LNCaP clone FGC (cell line): ENCODE measurements at regions not wholly inside any gene's neighbourhood (a gene's known extent, or its start where the extent isn't known, plus 50 kb on each side); places are given as distances from the start of the nearest gene placed in this dataset.
A peak's percentile ranks its signal among the peaks of the same experiment; 100 is the strongest.

Experiments
- DNase-seq: peaks from one replicate; pipeline ENCODE4 v3.0.0-alpha.2; 2011; ENCODE audit warnings: low read depth
- H3K4me3 ChIP-seq: 2 replicates; pipeline ENCODE4 v1.5.1; 2011; ENCODE audit warnings: mild to moderate bottlenecking, low read depth, low read length, control low read depth
- TF ChIP-seq, protein P1 (sequence below): IDR thresholded peaks from 2 replicates; pipeline ENCODE4 v1.5.1; 2012; ENCODE audit warnings: mild to moderate bottlenecking; ENCODE audit not compliant: control insufficient read depth, insufficient read depth; ENCODE audit errors: extremely low read depth

- TF ChIP-seq, protein P1, sequence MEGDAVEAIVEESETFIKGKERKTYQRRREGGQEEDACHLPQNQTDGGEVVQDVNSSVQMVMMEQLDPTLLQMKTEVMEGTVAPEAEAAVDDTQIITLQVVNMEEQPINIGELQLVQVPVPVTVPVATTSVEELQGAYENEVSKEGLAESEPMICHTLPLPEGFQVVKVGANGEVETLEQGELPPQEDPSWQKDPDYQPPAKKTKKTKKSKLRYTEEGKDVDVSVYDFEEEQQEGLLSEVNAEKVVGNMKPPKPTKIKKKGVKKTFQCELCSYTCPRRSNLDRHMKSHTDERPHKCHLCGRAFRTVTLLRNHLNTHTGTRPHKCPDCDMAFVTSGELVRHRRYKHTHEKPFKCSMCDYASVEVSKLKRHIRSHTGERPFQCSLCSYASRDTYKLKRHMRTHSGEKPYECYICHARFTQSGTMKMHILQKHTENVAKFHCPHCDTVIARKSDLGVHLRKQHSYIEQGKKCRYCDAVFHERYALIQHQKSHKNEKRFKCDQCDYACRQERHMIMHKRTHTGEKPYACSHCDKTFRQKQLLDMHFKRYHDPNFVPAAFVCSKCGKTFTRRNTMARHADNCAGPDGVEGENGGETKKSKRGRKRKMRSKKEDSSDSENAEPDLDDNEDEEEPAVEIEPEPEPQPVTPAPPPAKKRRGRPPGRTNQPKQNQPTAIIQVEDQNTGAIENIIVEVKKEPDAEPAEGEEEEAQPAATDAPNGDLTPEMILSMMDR, result no peak
- no peak for DNase-seq
- H3K4me3 ChIP-seq, result no peak overlapping the region
These were observed 171.8 kb downstream of the IGLL1 start for GRCh38 chr22:23408321-23408720.

GRCh38 chr22:23405366-23405851 lies 174.7 kb downstream of the IGLL1 start:
- no peak for DNase-seq
- no peak overlapping the region for H3K4me3 ChIP-seq
- TF ChIP-seq, protein P1, result no peak

DNA sequence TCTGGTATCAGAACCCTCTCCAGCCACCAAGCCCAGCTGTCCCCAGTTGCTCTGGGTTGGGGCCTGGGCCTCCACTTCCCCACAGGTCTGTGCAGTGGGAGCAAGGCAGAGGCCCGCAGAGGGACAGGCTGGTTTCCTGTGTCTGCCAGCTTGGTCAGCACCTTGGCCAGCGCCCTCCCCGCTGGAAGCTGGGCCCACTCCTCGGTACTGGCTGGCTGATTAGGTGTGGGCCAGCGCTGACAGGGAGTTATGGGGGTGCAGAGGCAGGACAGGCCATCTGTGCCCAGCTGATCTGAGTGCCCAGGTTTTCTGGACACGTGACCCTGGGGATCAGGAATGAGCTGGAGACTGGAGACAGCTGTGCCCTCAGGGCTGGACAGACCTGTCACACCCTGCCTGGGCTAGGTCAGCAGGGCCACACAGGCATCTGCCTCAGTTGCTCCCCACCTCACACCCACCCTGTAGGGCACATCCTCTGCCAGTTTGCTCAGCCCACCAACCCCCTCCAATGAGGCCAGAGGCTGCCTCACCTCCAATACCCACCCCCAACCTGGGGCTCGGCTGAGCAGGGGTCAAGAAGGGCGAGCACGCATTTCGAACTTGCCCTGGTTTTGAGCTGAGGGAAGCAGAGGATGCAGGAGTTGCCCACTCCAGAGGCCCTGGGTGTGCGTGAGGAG lies 175.3 kb downstream of the IGLL1 start:
- DNase-seq, result no peak
- TF ChIP-seq, protein P1, result no peak
- H3K4me3 ChIP-seq, result no peak overlapping the region

DNA sequence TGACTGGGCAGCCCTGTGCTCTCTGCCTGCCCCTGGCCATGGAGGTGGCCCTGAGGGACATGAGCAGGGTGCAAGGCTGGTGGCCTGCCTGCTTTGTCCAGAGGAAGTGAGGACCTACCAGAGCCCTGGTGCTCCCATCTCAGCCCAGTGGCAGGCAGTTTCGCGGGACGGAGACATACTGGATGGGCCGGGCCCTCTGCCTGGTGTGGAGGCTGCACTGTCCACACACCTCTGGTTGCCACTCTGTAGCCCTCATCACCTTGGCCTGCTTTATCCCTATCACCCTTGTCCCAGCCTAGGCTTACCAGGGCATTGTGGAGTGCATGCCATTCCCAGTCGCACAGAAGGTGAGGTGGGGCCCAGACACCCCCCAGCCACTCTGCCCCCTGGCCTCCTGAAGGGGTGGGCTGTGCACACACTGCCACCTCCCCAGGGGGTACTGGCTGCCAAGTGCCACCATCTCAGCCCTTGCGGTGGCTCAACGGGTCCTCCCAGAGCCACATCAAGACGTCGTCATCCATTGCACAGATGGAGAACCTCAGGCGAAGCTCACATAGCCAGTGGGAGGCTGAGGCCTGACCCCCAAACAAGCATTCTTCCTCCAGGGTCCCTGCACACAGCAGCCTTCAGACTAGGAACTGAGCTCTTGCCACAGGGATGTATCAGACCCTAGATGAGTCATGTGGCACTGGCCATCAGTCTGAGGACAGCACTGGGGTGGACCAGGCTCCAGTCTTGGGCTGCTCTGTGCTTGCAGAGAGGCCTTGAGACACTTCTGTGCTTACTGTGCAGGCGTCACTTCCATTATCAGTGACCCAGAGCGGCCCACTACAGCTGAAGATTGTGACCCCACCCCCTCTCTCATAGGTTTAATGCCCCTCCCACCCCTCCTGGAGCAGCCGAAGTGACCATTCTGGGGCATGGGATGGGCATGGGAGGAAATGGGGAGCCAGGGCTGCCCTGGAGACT lies 176.1 kb downstream of the IGLL1 start:
- TF ChIP-seq, protein P1, result no peak
- no peak overlapping the region for H3K4me3 ChIP-seq
- no peak for DNase-seq

DNA sequence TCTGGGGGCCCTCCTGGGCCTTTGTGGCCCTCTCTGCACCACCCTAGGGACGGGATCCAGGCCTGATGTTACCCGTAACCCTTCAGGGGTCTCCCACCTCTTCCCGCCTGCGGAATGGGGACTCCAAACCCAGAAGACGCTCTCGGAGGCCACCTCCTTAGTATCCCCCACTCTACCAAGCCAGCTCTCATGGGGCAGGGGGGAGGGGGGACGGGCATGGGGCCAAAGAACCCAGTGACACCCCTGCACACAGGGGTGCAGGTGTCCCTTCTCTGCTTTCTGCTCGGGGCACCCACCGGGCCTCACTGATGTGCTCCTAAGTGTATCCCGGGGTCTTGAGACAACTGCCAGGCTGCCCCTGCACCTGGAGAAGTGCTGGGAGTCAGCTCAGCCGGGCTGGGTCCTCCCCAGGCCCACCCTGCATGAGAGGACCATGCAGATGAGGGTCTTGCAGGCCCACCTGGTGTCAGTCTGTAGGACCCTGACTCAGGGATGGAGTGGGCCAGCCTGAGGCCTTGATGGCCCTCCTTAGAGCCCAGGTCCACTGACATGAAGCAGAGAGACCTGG lies 176.9 kb downstream of the IGLL1 start:
- H3K4me3 ChIP-seq, result peak overlapping the region; percentile 49
- TF ChIP-seq, protein P1, result no peak
- no peak for DNase-seq

DNA sequence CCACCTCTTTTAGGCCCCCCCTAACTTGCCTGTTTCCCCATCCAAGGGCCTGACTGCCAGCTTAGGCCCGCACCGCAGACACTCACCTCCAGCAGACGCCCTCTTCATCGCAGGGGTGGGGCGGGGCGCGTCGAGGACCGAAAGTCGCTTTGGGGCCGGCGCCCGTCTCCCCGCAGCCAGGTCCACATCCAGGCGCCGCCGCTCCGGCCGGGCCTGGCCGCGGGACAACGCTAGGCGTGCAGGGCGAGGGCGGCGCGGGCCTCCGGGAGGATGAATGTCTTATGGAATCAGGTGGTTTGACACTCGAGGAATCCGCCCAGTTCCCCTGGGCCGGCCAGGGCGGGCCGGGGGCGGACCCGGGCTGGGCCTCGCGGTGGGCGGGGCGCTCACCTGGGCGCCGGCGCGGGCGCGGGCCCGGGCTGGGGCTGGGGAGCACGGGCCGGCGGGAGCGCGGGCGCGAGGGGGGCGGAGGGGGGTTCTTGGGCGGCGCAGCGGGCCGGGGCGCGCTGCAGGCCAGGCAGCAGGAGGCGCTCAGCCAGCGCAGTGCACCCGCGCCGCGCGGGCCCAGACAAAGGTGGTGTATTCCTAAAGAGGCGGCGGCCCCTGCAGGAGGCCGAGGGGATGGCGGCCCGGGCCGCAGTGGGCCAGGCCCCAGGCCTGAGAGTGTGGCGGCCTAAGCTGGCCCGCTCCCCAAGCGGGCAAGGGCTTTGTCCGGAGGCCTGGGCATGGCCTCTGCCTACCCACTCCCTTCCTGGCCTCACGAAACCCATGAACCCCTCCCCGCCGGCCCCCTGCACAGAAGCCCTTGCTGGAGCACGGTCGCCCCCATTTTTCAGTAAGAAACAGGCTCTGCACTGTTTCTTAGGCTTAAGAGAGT lies 177.6 kb downstream of the IGLL1 start:
- DNase-seq, result peak; percentile 63
- peak overlapping the region; percentile 56 for H3K4me3 ChIP-seq
- TF ChIP-seq, protein P1, result peak; percentile 86
